Transverse colon (tissue), 4 donors: ENCODE measurements at regions not wholly inside any gene's neighbourhood (a gene's known extent, or its start where the extent isn't known, plus 50 kb on each side); places are given as distances from the start of the nearest gene placed in this dataset.
"Not testable (repeated sequence)": the region's sequence is repeated elsewhere in the genome, so short reads cannot be mapped to it uniquely, and the experiment has no call there.

ENCODE experiments used
- CTCF ChIP-seq, 5 experiments: fragments of 200-600 bp in 3 of 5; fragments of 450-650 bp in 2 of 5; sonication (generic) in 3 of 5; IDR thresholded peaks; 1 replicate in 2 of 5; 2 replicates in 3 of 5; pipeline ENCODE4 v1.5.1; 2016 to 2017; ENCODE audit warnings: antibody characterized with exemption in 5 of 5, inconsistent platforms in 3 of 5, mild to moderate bottlenecking in 2 of 5, moderate library complexity in 1 of 5
- EP300 ChIP-seq: sonication (generic); formaldehyde crosslinking; IDR thresholded peaks from one replicate; pipeline ENCODE4 v1.6.1; 2017; ENCODE audit warnings: antibody characterized with exemption, low read depth
- POLR2A ChIP-seq: fragments of 450-650 bp; IDR thresholded peaks from one replicate; pipeline ENCODE4 v1.6.1; 2016; ENCODE audit warnings: antibody characterized with exemption, mild to moderate bottlenecking, moderate library complexity
- POLR2AphosphoS5 ChIP-seq, 3 donors: sonication (generic); formaldehyde crosslinking; IDR thresholded peaks; one replicate each; pipeline ENCODE4 v1.6.1; 2016; ENCODE audit warnings: antibody characterized with exemption in 3 of 3

GRCh38 chr6:113070681-113071080 lies 723.6 kb downstream of the RFPL4B start:
- TF ChIP-seq CTCF (IDR thresholded peaks at IDR 0.05); EP300; POLR2AphosphoS5 (IDR thresholded peaks at IDR 0.05); POLR2A: not testable (repeated sequence)
